Left kidney (tissue), 1 donor: ENCODE measurements at regions not wholly inside any gene's neighbourhood (a gene's known extent, or its start where the extent isn't known, plus 50 kb on each side); places are given as distances from the start of the nearest gene placed in this dataset.

Source experiments
- DNase-seq: peaks from one replicate; pipeline ENCODE4 v3.0.0-alpha.2; 2013

DNA sequence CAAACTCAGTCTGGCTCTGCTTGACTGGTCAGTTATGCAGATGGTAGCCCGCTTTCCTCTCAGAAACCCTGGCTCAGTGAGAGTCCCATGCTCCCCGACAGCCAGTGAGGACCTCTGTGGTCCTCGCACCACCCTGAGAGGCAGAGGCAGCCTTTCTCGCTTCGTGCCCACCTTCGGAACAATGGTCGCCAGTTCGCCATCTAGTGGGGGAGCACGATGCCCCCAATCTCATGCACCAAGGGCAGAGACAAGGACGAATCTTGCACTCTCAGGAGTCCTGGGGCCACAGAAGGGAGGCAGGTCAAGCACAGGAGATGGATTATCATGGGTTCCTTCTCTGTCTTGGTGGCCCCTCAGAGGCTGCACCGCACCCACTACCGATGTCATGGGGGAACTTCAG, 75.2 kb downstream of the RHCG start:
- no peak for DNase-seq

DNA sequence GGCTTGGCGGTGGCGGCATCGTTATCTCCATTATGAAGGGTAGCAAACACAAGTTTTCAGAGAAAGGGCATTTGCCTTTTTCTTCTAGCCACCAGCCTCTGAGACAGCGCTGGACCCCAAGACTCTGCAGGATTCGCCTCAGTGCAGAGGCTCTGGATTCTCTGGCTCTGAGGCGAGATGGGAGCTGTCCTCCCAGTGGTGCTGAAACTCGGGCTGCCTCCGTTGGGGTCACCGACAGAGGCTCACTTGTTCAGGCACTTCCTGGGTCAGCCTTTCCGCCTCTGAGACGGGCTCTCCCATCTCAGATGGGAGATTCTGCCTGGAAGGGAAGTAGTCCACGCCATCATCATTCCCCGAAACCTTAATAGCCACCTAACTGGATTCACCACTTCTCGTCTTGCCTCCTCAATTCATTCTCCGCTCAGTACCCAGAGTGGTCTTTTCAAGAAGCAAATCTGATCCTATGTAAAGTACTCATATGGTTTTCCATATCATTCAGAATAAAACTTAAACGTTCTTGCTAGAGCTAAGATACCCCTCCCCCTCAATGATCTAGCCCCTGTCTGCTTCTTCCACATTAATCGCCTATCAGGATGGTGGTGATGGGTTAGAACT, 76.9 kb downstream of the RHCG start:
- peak; percentile 72 for DNase-seq

DNA sequence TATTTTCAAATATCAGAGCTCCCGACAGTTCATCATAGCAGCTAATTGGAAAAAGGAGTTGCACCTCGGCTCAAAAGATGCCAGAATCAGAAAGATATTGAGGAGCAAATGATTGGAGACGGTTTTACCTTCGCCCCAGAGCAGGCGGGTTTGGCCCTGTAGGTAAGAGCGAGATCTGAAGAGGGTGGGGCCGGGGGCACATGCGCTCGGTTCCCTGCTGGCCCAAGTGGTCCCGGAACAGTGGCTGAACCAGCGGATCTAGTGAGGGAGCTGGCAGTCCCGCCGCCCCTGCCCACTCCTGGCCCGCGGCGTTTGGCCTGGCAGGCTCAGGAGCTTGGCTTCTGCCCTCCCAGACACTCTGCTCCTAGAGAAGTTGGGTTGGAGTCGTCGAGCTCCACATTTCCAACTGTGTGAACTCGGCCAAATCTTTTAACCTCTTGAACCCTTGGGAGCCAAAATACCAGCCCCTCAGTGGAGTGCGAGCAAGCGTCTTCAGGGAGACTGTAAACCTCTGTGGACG, 79.1 kb downstream of the RHCG start:
- no peak for DNase-seq

DNA sequence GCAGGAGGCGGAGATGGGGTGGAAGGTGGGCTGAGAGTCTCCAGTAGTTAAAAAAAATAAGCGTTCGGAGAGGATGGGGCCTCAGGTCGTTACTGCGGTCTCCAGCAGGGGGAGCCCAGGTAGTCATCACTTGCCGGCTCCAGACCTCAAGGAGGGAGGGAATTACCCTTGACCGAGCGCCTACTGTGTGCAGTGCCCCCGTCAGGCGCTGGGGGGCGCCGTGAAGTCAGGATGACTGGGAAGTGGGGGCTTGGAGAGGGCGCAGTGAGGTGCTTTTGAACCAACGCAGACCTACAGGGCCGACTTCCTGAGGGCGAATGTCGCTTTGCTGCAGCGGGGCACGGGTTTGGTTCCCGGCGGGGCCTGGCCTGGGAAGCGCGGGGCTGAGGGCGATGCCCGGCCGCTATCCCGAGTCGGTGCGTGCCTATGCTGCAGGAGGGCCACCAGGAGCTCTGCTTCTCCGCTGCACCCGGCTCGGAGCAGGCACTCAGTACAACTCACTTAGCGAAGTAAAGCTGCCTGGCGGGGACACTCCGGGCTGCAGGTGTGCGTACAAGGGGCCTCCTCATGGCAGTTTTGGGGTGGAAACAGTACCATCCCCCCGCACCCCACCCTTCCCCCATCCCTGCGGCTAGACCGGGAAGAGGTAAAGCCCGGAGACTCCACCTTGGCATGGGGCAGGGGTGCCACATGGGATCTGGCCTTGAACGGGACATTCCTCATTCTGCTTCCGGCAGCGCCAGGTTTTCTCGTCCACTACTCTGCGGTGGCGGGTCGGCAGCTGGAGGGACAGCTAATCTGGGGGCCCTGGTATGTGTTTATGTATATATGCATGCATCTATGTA, 79.8 kb downstream of the RHCG start:
- DNase-seq, result peak; percentile 61

DNA sequence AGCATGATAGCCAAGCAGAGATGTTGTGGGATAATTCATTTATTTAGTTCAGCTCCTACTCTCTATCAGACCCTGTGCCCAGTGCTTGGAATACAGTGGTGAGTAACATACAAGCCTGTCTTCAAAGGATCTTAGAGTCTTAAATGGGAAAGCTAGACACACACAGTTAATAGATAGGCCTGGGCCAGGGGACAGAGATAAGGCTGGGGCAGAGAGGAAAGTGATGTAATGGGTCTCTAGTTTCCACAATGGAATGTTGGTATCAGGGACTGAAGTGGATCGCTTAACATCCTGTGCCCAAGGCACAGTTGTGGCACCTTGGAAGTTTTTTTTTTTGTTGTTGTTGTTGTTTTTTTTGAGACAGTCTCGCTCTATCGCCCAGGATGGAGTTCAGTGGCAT, 79.9 kb upstream of the POLG start:
- no peak for DNase-seq

DNA sequence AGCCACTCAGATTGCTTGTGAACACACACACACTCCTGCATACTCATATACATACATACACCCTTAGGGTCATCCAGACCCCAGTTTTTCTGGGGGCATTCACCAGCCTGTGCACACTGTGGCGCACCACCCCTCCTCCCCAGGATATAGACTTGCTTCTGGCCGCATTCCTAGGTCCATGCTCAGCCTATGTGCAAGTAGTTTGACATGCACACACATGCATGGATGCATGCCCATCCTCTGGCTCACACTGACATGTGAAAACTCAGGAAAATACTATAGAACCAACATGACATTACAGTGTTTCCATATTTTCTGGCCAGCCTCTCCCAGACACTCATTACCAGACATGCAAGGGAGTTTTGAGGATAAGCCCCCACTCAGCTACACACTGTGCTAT, 79.3 kb upstream of the POLG start:
- no peak for DNase-seq

DNA sequence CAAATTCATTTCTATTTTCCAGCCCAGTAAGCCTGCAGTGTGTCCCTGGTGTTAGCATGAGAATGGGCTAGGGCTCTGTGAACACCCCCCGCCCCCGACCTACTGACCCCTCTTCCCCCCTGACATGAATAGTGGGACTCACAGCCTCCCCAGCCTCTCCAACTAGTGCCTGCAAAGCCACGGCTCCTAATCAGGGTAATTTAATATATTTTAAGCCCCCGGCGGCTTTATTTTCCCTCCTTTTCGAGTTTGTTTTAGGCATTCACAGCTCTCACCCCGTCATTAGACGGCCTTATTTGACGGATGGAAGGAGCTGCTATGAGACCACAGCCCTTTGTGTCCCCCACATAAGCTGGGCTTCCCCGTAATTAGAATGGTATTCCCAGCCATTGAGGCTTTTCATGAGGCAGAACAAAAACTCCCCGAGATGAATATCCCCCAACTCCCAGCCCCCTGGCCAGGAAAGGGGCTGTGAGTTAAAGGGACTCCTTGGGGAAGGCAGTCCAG, 78.3 kb upstream of the POLG start:
- DNase-seq, result no peak

DNA sequence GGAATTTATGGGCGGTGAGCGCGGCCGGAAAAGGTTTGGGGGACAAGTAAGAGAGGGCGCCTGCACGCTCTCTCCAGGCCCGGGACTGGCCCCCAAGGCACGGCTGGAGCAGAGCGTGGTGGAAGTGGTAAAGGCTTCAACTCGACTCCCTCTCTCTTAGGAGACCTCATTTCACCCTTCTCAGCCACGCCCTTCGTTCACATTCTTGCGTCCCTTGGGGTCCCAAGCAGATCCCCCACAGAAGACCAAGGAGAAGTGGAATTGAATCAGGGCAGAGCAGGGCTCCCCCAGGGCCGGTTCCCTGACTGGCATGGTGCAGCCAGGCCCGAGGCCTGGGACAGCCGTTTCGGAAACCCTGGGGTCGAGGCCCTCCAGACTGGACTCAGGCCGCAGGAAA, 75.4 kb upstream of the POLG start:
- no peak for DNase-seq

DNA sequence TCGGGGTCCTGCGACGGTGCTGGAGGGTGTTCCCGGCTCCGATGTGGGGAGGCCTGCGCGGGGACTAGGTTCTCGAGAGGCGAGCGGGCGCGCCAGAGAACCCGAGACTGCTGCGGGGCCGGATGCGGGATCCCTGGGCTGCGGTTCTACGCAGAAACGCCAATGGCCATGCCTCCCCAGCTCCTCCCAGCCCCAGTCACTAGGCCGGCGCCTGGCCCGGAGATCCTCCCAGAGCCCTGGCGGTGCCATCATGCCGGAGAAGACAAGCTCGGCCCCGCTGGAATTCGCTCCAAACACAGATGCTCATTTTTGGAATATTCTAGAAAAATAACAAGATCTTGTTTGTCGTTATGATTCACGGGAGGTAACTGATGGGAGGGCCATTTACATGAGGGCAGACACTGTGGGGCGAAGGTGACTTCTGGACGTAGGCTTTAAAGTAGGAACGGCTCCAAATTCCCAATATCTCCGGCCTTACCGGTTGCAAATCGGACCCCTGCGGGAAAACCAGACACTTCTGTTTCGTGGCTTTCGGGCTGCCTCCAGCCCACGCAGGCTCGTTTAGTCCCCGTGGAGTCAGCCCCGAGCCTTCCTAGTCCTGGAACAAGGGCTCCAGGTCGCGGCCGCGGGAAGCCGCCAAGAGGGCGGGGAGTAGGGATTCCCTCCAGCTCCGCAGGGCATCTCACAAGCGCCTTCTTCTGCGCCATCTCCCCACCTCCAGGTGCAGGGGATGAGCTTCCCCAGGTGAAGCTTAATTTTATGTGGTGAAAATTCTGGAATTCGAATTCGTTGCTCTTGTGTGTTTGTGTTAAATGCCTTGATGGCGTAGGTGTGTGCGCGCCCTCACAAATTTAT, 74.8 kb upstream of the POLG start:
- DNase-seq, result no peak

DNA sequence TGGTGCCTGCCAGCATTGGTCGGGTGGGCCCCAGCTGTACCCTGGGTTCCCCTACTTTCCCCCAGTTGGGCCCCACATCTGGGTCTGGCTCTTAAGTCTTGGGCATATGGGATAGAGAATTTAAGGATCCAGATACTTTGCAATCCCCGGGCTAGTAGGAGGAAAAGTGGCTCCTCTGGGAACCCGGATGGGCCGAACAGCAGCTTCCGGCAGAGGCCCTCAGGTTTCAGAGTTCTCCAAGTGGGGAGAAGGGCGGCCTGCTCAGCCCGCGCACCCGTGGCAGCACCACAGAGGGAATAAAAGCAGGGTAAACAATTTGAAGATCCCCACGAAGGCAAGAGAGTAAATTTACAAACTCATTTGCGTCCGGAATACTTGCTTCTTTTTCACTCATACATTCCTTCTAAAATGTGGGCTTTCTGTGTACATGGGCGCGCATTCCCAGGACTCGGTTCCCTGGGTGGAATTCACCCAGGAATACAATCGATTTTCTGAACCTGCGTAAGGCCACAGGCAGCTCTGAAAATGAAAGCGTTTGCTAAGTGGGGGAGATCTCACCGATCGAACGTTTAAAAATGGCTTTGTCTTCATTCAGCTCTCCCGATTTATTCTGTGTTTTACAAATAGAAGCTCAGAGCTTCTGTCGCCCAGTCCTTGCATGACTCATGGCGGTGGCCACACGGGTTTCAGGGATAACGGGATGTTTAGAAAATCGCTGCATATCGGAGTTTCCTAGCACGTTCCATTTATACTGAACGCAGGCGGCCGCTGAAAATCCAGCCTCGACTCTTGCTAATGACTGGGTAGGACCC, 74.0 kb upstream of the POLG start:
- DNase-seq, result no peak

DNA sequence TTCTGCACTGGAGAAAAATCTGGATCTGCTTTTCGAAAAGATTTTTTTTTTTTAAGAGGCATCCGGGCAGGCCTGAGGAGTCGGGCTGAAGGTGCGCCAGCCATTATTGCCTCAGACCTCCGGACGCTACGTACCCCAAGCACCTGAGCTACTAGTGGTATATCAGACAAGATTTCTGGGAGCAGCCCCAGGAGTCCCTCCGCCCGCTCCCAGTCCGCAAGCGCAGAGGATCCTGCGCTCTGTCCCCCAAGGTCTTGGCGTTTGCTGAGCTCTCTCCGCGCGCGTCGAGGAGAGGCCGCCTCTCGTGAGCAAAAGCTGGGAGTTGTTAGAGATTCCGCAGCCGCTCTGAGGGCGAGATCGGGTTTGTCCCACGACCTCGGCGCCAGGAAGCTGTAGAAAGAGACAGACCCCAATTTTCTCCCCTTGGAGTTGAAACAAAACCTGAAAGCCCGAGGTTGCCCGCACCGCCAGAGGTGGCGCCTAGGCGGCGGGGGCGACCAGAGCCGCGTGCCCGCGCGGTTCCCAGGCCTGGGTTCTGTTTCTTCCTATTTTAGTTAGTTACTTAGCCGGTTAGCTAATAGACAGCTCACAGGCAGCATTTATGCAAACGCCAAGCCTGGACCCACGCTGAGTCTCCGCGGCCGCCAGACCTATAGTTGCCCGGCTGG, 72.5 kb upstream of the POLG start:
- no peak for DNase-seq

DNA sequence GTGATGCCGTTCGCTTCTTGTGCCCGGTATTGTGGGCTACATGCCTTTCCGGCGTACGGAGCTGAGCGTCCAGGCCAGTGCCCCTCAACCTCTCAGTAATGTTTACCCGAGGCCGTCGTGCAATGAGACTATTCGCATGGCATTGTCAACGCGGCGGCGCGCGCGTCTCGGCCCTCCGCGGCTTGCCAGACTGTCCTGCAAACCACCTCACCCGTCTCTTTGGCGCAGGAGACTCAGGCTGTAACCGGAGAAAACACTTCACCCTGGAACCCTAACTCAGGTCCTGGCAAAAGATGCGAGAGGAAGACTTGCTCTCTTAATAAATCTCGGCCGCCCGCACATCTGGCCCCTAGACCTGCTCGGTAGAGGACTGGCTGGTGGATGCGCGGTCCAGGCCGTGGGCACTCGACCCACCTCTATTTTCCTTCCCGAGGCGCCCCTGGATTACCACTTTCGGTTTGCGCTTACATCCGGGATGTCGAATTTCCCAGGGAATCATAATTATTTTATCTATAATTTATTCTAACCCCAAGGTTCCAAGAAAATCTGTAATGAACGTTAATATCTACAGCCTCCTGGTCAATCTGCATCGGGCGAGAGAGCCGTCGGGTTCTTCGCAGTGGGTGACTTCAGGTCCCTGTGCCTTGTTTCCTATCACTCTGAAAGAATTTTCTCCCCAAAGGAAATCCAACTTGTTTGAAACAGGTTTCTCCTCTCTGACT, 71.8 kb upstream of the POLG start:
- DNase-seq, result no peak

DNA sequence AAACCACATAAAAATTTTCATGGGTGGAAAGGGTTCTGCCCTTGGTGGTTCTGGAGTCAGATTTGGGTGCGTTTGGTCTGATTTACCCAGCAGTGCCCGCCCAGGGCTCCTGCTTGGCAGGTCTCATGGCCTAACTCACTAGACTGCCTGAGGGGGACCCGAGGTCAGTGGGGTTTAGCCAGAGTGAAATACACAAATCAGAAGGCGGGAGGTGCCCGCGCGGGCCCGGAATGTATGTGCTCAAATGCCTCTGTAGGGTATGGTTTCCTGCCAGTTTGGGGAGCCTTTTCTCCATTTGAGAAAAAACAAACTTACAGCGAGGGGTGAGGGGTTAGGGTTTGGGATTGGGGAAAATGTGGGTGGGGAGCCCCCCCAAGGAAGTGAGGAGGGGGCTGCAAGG, 70.9 kb upstream of the POLG start:
- no peak for DNase-seq

DNA sequence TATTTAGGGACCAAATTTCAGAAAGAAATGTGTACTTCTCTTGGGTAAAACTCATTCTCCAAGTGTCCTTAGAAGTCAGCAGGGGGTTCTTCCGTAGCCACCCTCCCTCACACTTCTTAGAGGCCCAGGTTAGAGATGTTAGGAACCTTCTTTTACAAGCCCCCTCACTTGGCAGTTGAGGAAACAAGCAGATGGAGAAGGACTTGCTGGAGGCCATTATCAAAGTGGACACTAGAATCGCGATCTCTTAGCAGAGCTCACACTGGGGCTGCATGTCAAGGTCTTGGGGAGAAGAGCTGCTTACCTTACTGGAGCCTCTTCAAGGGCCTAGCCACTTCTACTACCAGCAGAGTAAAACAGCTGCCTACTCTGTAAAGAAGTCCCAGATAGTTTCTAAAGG, 69.4 kb upstream of the POLG start:
- no peak for DNase-seq

DNA sequence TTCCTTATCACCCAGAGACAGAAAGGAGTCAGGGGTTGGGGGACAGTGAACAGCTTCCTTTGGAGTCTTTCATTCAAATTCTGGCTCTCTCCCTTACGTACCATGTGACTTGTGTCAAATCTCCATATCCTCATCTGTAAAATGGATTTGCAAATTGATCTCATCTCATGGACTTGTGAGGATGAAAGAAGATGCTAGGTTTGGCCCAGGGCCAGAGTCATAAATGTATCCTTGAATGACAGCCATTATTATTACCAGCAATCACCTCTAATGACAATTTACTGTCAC, 67.8 kb upstream of the POLG start:
- DNase-seq, result no peak

DNA sequence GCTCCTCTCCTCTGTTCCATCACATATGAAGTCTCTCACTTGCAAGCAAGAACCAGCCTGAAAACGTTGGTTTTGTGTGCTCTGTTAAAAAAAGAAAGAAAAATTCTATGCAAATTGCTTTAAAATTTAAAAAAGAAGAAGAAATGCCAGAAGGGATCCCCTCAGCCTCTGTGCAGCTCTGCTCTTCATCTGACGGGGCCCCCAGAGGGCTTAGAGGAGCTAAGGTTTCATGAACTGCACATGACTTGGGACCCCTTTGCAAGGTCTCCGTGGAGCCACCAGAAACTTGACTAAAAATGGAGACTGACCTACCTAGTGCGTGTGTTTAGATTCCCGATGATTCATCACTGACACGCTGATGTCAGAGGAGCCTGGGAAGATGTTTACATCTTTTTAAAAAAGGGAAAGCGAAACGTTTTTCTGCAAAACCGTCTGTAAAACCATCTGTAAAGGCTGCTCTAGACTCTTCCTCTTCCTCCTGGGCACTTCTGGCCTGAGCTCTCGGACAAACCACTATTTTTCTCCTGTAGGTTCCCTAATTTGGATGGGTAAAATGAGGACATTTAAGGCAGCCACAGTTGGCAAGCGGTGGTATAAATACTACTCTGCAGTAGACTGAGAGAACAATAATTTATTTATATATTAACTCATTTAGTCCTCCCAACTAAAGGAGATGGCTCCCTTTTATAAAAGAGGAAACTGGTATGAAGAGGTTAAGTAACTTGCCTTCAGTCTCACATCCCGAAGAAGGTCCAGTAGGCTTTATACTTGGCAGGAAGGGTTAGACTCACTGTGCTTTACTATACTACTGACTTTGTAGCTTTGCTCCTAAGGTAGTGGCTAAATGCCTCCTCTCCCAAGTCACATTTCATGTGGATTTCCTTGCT, 67.2 kb upstream of the POLG start:
- DNase-seq, result no peak

DNA sequence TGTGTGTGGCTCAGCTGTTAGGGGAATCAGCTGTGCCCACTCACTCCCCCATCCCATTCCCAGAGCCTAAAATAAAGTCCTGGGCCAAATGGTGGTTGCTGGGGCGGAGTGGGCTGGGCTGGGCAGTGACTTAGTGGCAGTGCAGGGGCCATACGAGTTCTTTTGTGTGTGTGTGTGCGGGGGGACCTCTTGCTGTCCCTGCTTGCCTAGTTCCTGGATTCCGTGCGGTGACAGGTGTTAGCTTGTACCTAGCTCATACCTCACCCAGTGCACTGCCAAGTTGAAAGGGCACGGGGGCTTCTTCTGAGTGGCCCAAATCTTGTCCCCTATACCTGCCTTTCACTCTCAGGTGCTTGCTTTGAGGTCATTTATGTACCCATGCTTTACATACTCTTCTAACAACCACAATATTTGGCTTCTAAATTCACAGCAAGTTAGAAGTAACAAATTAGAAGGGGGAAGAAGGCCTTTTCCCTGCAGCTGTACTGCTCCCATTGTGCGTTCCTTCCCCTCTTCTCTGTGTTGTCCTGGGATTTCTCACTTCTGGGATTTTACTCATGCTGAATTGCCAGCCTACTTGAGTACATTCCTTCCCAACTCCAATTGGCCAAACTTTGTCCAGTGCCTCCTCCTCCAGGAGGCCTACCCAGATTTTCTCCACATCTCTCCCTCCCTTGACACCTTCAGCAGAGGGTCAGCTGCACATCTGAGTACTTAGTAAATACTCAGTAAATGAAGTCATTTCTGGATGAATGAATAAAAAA, 66.3 kb upstream of the POLG start:
- DNase-seq, result no peak

DNA sequence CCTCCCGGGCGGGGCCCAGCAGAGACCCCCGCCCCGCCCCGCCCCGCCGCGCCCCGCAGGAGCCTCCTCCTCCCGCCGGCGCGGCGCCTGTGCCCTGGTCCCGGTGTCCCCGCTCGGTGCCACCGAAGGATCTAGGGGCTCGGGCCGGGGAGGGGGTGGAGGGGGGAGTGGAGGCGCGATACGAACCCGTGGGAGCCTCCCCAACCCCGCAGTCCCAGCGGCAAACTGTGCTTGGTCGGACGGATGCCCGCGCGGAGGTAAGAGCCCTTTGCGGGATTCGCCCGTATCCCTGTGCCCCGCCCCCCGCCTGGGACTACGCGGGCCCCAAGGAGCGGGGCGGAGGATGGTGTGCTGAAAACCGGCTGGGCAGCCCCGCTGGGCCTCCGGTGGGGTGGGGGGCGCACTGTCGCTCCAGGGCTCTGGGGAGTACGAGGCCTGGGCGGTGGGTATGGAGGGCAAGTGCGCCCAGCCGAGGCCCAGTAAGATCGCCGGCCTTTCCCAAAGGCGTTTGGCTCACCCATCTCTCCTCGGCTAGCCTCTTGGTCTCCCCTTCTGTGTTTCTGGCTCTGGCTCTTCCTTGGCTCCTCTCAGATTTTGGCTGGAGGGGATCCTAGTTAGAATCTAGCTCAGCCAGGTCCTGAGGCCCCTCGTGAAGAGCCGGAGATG, 65.6 kb upstream of the POLG start:
- no peak for DNase-seq
